ENCODE measurements at regions not wholly inside any gene's neighbourhood (a gene's known extent, or its start where the extent isn't known, plus 50 kb on each side); places are given as distances from the start of the nearest gene placed in this dataset.

- TF ChIP-seq, protein P1, sequence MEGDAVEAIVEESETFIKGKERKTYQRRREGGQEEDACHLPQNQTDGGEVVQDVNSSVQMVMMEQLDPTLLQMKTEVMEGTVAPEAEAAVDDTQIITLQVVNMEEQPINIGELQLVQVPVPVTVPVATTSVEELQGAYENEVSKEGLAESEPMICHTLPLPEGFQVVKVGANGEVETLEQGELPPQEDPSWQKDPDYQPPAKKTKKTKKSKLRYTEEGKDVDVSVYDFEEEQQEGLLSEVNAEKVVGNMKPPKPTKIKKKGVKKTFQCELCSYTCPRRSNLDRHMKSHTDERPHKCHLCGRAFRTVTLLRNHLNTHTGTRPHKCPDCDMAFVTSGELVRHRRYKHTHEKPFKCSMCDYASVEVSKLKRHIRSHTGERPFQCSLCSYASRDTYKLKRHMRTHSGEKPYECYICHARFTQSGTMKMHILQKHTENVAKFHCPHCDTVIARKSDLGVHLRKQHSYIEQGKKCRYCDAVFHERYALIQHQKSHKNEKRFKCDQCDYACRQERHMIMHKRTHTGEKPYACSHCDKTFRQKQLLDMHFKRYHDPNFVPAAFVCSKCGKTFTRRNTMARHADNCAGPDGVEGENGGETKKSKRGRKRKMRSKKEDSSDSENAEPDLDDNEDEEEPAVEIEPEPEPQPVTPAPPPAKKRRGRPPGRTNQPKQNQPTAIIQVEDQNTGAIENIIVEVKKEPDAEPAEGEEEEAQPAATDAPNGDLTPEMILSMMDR (IDR thresholded peaks at IDR 0.05): no peak
- no peak for TF ChIP-seq EZH2 (IDR thresholded peaks at IDR 0.05)
- no peak for TF ChIP-seq EZH2phosphoT487 (IDR thresholded peaks at IDR 0.05)
Measured at GRCh38 chr20:53874104-53874503, 196.3 kb downstream of the BCAS1 start.

Data from neural progenitor cell (in vitro differentiated cells).